ENCODE measurements at regions not wholly inside any gene's neighbourhood (a gene's known extent, or its start where the extent isn't known, plus 50 kb on each side); places are given as distances from the start of the nearest gene placed in this dataset.

GRCh38 chr13:26502826-26503225, 54.7 kb upstream of the WASF3 start:
- H3K27ac ChIP-seq (ENCODE audit: low read depth in 2 of 2, low read length in 1 of 2): no peak overlapping the region
- H3F3A ChIP-seq (replicated peaks; ENCODE audit: insufficient read depth): peaks cover 20% of the 10 kb centered on the region
- CTCF ChIA-PET: interaction anchor here (1.0 to 2.8 kb wide), 6 partner anchors 28 to 318 kb away, joined by 3 to 19 read pairs (median 3); no protein-coding TSS in a partner anchor
- no peaks in the 10 kb centered on the region for H3K36me3 ChIP-seq (replicated peaks in 1 of 2; ENCODE audit: control insufficient read depth in 1 of 2, insufficient read depth in 2 of 2, low read length in 1 of 2)
- TF ChIP-seq TEAD4 (IDR thresholded peaks at IDR 0.05; ENCODE audit: borderline replicate concordance, insufficient read depth) (no peak), ZBTB33 (IDR thresholded peaks at IDR 0.05; ENCODE audit: borderline replicate concordance, low read depth) (no peak), GABPA (IDR thresholded peaks at IDR 0.05; ENCODE audit: low read depth) (no peak), ELF1 (IDR thresholded peaks at IDR 0.05) (no peak), NFIC (IDR thresholded peaks at IDR 0.05; ENCODE audit: borderline replicate concordance) (no peak), POLR2AphosphoS5 (IDR thresholded peaks at IDR 0.05; ENCODE audit: low read depth, low read length) (no peak), EP300 (IDR thresholded peaks at IDR 0.05; ENCODE audit: borderline replicate concordance in 1 of 2, low read depth in 1 of 2, low read length in 1 of 2) (no peak), MEF2A (IDR thresholded peaks at IDR 0.05; ENCODE audit: borderline replicate concordance, low read depth) (no peak), YY1 (IDR thresholded peaks at IDR 0.05; ENCODE audit: low read depth) (no peak)
- TF ChIP-seq, protein P1, sequence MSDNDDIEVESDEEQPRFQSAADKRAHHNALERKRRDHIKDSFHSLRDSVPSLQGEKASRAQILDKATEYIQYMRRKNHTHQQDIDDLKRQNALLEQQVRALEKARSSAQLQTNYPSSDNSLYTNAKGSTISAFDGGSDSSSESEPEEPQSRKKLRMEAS (IDR thresholded peaks at IDR 0.05; ENCODE audit: low read depth): no peak
- TF ChIP-seq, protein P2, sequence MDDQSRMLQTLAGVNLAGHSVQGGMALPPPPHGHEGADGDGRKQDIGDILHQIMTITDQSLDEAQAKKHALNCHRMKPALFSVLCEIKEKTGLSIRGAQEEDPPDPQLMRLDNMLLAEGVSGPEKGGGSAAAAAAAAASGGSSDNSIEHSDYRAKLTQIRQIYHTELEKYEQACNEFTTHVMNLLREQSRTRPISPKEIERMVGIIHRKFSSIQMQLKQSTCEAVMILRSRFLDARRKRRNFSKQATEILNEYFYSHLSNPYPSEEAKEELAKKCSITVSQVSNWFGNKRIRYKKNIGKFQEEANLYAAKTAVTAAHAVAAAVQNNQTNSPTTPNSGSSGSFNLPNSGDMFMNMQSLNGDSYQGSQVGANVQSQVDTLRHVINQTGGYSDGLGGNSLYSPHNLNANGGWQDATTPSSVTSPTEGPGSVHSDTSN (IDR thresholded peaks at IDR 0.05): no peak
- H3K9me2 ChIP-seq: no peaks in the 10 kb centered on the region
- no peak overlapping the region for H2AFZ ChIP-seq (ENCODE audit: low read depth)
- POLR2A ChIA-PET: no interaction called here
- DNase-seq: no peak
- H3K9ac ChIP-seq: no peak overlapping the region
- no peaks in the 10 kb centered on the region for H4K20me1 ChIP-seq (ENCODE audit: insufficient read depth)
- no peaks in the 10 kb centered on the region for H3K27me3 ChIP-seq (ENCODE audit: insufficient read depth)
- WGBS (ENCODE audit: low lambda C conversion rate): 79% methylated on average over 12 of the region's 12 CpGs
- H3K9me3 ChIP-seq: no peaks in the 10 kb centered on the region
- H3K79me2 ChIP-seq (ENCODE audit: insufficient read depth): no peaks in the 10 kb centered on the region
- H3K4me3 ChIP-seq (ENCODE audit: low read depth in 2 of 2, low read length in 1 of 2): no peak overlapping the region
- H3K4me2 ChIP-seq: no peak overlapping the region
- H3K4me1 ChIP-seq (ENCODE audit: control insufficient read depth in 1 of 2, insufficient read depth in 2 of 2, low read depth in 1 of 2, low read length in 1 of 2): peaks cover 10 to 20% of the 10 kb centered on the region in 2 experiments; a peak in 3 of 4 replicates

- no peak overlapping the region for H2AFZ ChIP-seq (ENCODE audit: low read depth)
- no peak overlapping the region for H3K4me2 ChIP-seq
- POLR2A ChIA-PET: interaction anchor here (0.6 kb wide), 1 partner anchor 108 kb away, joined by 3 read pairs; no protein-coding TSS in a partner anchor
- H3K9ac ChIP-seq: no peak overlapping the region
- H3K9me3 ChIP-seq: no peaks in the 10 kb centered on the region
- no peaks in the 10 kb centered on the region for H3K36me3 ChIP-seq (replicated peaks in 1 of 2; ENCODE audit: control insufficient read depth in 1 of 2, insufficient read depth in 2 of 2, low read length in 1 of 2)
- H3K4me1 ChIP-seq (ENCODE audit: control insufficient read depth in 1 of 2, insufficient read depth in 2 of 2, low read depth in 1 of 2, low read length in 1 of 2): peaks cover 5 to 11% of the 10 kb centered on the region in 2 experiments; a peak in 2 of 4 replicates
- no peak overlapping the region for H3K27ac ChIP-seq (ENCODE audit: low read depth in 2 of 2, low read length in 1 of 2)
- H4K20me1 ChIP-seq (ENCODE audit: insufficient read depth): no peaks in the 10 kb centered on the region
- no peaks in the 10 kb centered on the region for H3K27me3 ChIP-seq (ENCODE audit: insufficient read depth)
- TF ChIP-seq FOXJ3 (CRISPR knock-in tag; IDR thresholded peaks at IDR 0.05) (no peak), RAD21 (IDR thresholded peaks at IDR 0.05; ENCODE audit: low read length) (peak; percentile 46), NFIC (IDR thresholded peaks at IDR 0.05; ENCODE audit: borderline replicate concordance) (no peak)
- H3K79me2 ChIP-seq (ENCODE audit: insufficient read depth): no peaks in the 10 kb centered on the region
- WGBS (ENCODE audit: low lambda C conversion rate): 72% methylated on average over 8 of the region's 8 CpGs
- peaks cover 8% of the 10 kb centered on the region for H3F3A ChIP-seq (replicated peaks; ENCODE audit: insufficient read depth)
- H3K4me3 ChIP-seq (ENCODE audit: low read depth in 2 of 2, low read length in 1 of 2): no peak overlapping the region
- DNase-seq: no peak
- CTCF ChIA-PET: interaction anchor here (0.6 to 2.5 kb wide), 5 partner anchors 10 to 319 kb away, joined by 3 to 9 read pairs (median 3); no protein-coding TSS in a partner anchor
- H3K9me2 ChIP-seq: no peaks in the 10 kb centered on the region
These were observed 53.5 kb upstream of the WASF3 start for GRCh38 chr13:26503826-26504594.

All from SK-N-SH (cell line).